ENCODE measurements at regions not wholly inside any gene's neighbourhood (a gene's known extent, or its start where the extent isn't known, plus 50 kb on each side); places are given as distances from the start of the nearest gene placed in this dataset.

DNA sequence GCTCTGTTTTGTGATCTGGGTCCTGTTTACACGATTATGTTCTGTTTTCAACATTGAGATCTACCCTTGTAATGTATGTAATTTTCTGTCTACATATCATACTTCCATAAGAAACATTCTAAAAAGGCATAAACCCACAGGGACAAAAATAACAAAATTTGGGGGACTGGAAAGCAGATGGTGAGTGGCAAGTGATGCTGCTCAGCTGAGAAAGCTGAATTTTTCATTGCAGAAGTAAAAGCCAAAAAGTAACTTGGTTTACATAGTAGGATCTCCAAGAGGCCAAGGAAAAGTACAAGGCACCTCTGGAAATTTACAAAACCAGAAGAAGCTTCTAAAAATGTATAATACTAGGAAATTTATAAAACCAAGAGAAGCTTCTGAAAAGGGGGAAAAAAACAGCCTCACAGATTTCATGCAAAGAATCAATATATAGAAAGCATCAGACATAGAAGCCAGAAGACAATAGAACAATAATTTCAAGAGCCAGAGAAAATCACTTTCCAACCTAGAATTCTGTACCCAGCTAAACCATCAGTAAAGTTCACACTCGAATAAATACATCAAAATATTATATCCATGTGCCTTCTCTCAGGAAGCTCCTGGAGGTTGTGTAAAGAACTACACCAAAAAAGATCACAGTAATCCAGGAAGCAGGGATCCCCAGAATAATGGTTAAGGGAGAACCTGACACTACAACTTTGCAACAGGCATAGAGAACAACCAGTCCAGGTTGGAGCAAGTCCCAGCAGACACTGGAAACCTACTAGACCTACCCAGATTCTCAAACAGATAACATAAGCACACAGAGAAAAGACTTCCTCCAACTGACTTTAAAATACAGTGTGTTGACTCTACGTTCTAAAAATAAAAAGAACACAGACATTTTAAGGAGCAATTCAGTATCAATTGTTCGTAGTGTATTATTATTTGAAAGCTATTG is 401.7 kb upstream of the HS6ST1 start:
- DNase-seq (ENCODE audit: low read depth): no peak

DNA sequence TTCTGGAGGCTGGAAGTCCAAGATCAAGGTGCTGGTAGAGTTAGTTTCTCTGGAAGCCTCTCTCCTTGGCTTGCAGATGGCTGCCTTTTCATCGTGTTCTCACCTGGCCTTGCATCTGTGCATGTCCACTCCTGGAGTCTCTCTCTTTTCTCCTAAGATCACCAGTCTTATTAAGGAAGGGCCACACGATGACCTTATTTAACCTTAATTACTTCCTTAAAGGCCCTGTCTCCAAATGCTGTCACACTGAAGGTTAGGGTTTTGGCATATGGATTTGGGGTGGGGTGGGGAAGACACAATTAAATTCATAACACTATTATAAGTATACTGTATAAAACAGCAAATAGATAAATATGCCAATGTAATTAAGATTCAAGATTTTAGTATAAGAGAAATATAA is 402.4 kb upstream of the HS6ST1 start:
- DNase-seq (ENCODE audit: low read depth): no peak

DNA sequence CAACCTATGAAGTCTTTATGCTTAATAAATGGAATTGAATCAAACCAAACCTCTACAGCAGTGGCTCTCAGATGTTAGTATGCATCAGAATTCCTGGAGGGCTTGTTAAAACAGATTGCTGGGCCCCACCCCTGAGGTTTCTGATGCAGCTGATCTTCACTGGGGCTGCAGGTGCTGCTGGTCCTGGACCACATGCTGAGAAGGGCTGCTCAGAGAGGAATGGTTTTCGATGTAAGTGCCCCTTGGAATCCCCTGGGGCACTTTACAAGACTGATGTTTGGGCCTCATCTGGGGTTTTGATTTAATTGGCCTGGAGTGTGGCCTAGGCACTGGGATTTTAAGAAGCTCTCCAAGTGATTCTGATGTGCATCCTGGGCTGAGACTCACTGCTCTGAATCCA is 403.8 kb upstream of the HS6ST1 start:
- DNase-seq (ENCODE audit: low read depth): no peak

DNA sequence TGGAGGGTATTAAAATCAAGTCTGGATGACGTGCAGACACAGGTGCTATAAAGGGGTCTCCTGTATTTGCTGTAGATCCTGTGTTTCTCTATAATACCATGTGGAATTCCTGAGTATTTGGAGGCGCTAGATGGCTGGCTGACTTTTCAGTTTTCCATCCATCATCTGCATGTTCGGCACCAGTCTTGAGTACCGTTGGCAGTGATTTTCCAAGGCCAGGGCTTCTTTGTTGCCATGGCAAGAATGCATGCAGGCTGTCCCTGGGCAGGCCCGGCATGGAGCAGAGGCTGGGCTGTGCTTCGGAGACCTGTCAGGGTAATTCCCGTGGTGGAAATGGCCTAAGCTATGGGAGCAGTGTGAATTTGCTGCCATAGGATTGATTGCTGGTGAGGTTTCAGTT is 405.9 kb upstream of the HS6ST1 start:
- DNase-seq (ENCODE audit: low read depth): no peak

DNA sequence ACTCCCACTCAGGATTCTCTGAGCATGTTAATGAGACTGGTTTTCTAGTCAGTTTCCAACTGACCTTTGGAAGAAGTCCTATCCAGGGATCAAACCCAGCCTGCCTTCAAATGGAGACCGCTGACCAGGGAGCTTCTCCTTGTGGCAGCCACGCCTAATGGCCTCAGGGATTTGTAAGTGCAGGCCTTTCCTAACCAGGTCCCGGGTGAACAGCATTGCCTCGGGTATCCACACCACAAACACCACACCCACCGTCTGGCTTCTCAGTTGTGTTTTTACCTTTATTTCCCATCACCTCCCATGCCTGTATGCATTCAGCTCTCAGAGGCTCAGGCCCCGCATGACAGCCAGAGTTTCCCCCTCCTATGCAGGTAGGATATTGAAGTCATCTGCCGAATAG is 406.3 kb upstream of the HS6ST1 start:
- no peak for DNase-seq (ENCODE audit: low read depth)

DNA sequence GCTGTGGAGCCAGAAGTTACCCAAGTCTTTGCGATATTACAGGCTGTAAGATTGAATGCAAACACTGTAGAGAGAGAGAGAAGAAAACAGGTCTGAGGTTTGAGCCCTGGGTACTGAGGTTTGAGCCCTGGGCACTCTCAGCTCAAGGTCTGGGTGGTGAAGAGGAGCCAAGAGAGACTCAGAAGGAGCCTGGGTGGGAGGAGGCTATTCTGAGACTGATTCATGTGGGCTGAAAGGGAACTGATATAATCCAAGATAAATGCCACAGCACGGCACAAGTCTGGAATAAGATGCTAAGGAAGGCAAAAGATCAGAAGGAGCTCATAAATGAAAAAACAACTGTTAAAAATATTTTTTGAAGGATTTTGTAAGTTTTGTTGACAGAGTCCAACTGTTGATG is 407.6 kb upstream of the HS6ST1 start:
- DNase-seq (ENCODE audit: low read depth): no peak

DNA sequence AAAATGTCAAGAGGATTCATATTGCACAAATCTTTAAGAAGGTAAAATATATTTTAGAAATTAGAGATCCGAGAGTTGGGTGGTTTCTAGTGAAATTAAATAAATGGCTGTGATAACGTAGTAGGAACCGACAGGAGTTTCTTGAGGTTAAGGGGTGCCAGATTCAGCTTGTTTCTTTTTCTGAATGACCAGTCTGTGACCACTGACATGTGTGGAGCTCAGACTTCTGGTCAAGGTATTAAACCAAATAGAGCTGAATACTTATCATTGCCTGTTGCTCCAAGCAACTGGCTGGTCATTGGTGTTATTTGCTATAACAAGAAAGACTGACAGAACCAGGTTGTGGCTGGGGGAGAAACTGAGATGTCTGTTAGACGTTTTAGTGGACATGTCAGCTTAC is 408.2 kb upstream of the HS6ST1 start:
- no peak for DNase-seq (ENCODE audit: low read depth)

DNA sequence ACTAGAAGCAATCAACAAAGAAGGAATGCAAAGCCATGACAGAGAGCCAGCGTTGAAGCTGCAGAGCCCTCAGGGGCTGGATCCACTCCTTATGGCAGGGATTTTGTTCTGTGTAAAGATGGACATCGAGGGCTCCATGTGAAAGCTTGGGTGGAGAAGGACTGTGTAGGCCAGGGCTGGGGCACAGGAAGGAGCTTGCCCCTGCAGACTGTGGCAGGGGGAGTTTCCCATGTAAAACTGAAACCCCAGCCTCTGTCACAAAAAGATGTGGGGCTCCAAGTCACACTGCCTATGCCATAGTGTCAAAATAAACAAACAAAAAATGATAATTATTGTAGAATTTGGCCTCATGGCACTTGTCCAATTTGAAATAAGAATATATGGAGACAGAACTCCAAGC is 408.7 kb upstream of the HS6ST1 start:
- no peak for DNase-seq (ENCODE audit: low read depth)

DNA sequence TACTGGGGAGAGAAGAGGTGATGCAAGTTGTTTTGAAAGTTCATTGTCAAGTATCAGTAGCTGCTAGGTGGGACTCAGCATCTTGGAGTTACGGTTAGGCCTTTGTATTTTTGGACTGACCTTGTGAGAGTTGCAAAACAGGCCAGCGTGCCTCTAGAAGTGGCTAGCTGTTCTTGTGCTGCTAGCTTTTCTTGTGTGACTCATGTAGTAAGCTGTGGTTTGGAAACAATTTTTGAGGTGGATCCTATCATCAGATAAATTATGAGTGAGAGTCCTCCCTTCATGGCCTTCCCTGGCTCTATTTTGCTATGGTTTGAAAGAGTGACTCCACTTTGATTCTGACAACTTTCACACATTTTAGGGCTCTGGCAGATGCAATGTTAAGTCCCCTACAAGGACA is 409.2 kb upstream of the HS6ST1 start:
- DNase-seq (ENCODE audit: low read depth): peak; percentile 68

DNA sequence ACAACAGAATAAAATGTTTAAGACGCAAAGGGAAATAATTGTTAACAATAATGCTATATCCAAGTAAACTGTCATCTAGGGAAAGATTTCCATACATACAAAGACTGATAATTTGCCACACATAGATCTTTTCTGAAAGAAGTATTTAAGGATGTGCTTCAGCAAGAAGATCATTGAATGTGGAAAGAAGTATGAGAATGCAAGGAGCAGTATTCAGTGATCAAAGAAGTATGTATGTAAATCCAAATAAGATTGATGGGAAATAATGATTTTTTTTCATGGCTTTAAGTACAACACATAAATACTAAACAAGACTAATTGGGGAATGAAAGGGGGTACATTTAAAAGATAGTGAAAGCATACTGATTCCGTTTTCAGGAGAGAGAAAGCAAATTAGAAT is 410.4 kb upstream of the HS6ST1 start:
- DNase-seq (ENCODE audit: low read depth): no peak

DNA sequence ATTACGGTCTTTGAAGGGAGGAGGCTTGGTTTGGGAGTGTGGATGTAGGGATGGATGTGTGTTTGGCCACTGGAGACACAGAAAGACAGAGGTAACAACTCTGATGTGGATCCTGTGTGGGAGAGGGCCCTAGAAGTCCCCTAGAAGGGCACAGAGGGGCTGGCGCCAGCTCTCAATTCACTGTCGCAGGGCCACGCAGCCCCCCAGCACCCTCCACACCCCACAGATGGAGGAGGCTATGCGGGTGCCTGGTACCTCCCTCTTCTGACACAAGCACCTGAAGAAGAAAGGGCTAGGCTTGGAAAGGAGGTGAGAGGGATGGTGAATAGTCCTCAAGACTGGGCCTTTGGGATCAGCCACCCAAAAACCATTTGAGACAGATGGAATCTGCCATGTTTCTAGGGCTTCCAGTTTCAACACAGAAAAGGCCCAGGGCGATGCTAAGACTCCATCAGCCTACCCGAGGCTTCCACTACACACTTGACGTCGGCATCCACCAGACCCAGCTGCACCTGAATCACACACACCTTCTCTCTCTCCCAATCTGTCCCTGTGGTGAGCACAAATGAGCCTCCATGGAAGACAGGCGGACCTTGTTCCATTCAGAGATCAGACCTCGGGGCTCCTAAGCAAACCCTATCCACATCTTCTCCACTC is 413.5 kb upstream of the HS6ST1 start:
- no peak for DNase-seq (ENCODE audit: low read depth)

DNA sequence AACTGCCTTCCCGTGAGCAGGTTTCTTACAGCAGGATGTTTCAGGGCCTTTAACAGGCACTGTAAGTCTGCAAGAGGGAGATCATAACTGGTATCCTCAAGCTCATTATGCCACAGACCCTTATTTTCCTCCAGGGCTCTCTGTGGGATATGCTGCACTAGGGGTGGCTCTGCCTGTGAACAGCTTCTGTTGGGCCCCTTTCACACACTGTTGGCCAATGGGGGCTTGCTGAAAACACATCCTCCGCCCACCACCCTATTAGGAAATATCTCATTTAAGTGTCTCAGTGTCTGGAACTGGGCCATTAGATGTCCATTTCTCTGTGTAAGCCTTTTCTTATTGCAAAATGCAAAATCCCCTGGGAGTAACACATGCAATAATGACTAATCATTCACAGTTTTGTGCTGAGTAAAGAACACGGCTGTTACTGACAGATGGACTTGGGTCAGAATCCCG is 414.3 kb upstream of the HS6ST1 start:
- DNase-seq (ENCODE audit: low read depth): peak; percentile 19

DNA sequence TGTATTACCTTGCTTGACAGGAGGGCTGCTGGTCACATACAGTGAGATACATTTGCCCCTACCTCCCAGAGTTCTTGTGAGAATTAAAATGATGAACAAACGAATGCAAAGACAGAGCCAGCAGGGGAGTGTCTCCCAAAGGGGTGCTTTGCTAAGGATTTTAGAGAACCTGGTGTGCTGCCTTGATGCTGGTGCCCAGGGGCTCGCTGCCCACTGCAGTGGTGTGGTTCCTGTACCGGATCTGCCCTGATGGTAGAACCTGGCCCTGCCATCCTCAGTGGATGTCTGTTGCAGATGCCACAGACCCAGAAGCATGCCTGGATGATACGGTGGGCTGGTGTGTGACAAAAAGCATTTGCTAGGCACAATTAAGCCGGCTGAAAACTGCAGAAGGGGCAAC is 414.8 kb upstream of the HS6ST1 start:
- no peak for DNase-seq (ENCODE audit: low read depth)

DNA sequence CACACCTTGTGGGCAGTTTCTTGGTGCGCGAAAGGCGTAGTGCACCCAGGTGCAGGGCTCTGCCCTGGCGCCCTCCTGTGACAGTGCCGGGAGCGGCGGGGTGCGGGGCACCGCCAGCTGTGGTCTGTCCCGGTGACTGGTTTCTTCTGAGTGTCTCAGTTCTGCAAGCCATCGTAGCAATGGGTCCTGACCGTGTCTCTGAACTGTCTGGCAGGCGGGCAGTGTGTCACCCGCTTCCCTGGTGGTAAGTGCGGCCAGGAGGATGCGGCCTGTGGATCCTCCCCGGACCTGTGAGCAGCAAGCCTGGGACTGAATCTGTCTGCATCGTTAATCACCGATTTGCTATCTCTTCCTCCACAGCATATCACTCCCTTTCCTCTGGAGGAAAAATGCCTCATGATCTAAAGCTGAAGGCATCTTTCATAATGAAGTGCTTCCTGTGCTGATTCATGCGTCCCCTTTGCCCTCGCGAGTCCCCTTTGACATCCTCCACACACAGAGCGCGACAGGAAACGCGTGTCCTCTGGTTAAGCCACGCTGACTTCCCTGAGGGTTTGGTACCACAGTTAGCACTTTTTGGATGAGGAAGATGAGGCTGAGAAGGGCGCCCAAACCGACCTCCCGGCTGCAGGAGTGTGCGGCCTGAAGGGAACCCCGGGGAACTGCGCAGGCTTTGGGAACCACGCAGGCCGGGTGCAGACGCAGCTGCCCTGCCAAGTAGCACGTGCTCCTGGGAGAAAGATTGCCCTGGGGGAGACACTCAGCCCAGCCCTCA is 416.0 kb upstream of the HS6ST1 start:
- DNase-seq (ENCODE audit: low read depth): peak; percentile 46

DNA sequence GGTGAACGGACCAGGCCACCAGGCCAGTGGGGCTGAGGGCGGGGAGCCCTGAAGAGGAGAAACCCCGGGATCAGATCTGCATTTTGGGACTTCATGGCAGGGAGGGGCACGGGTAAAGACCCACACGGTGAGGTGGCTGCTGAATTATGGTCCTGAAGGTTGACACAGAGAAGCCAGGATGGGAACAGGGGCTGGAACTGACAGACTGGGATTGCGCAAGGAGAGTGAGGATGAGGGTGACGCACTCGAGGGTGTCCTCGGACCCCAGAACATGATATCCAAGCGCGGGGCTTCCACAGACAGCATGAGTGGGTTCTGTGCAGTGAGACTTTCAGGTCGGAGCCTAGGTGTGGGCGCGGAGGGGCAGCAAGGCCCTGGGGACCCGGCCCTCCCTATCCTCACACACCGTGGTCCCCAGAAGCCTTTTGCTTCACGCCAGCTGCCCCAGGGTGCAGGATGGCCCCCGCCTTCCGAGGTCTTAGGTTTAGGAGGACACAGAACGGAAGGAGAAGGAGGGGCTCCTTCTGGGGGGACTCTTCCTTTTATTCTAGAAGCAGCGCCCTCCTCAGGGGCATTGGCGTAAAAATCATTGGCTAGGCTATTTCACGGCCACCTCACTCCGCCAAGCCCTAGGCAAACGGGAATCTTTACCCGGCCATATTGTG is 416.8 kb upstream of the HS6ST1 start:
- no peak for DNase-seq (ENCODE audit: low read depth)

DNA sequence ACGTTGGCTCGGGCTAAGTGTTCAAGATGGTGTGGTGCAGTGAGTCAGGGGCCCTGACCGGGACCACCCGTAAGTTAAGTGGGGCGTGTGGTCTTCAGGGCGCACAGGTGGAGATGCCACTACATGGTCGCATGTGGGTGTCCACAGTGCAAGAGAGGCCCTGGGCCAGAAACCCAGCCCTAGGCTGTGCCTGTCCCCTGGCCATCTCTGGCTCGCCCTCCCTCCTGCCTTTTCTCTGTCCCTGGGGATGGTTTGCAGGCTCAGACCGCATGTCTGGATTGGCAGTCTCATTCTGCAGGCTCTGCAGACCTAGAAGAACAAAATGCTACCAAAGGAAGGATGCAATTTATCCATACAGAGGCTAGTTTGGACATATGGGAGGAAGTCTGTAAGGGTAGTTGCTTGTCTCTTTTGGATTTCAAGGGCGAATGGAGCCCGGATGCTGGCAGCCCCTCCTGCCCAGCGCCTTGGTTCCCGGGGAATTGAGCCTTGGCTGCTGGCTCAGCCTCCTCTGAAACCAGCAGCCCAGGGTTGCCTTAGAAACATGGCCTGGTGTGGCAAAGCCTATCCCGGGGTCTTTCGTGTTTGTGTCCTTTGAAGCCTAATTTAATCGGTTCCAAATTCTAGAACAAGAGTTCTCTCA is 417.5 kb upstream of the HS6ST1 start:
- DNase-seq (ENCODE audit: low read depth): no peak

DNA sequence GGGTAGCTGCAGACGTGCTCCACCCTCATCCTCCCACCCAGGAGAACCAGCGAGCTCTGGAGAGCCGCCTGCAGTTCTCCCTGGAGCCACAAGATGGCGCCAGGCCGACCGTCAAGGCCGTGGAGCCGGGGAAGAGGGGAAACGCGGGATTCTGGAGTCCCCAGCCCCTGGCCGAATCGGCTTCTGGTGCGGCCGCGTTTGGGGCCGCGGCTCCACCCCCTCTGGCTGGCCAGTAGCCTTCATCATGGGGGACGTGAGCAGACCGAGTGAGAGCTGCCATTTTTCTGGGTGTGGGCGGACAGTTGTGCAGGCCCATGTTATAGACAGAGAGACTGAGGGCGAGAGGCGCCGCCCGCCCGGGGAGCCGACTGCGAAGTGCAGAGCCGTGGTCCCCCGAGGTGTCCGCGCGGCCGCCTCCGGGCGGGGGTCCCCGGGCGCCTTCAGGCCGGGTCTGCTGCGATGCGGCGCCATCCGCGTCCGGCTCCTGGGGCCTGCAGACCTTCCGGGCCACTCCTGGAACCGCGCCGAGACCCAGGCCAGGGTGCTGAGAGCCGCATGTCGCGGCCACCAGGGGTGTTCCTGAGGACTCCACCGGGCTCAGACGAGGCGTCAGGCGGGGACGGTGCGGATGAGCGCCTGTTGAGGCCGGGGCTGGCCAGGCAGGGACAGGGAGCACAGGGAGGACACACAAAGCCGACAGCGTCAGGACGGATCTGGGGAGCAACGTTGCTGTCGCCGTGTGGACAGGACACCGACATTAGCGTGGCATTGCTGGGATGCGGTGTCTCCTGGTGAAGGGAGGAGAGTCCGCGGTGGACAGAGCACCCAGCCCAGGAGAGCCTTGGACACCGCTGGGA is 418.2 kb upstream of the HS6ST1 start:
- peak; percentile 42 for DNase-seq (ENCODE audit: low read depth)

DNA sequence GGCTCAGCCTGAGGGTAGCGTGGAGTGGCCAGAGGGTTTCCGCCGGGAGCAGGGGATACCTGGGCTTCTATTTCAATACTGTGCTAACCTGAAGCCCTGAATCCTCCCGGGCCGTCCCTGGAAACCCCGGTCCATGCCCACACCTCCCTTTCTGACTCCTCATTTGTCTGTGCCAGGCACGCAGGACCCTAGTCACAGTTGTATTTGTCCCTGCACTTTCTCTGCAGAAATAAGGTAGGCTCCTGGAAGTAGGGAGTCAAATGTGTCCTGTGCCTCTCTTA is 418.8 kb upstream of the HS6ST1 start:
- no peak for DNase-seq (ENCODE audit: low read depth)

DNA sequence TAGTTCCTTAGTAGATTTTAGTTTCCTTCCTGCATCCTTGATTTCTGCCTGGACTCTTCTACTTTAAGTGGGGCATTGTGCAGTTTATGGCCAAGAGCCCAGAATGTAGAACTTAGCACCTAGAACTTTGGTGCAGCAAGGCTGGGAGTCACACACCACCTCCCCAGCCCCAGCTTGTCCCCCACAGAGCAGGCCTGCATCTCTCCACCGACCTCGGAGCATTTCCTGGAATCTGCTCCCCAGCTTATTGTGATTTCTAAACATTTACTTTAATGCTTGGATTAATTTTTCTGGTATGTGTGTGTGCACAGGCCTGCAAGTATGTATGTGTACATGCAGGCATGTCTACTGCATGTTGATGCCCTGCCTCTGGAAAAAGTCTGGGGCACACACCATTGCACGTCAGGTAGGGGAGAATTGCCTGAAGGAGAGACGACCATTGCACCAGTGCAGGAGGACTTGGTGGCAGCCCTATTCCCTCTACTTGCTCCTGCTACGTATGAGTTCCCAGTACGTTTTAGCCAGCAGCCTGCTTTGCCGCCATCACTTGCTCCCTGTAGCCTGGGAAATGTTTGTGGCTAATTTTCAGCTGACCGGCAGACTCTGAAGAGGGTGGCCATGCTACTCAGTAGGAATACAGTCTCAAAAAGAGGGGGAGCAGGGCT is 419.9 kb upstream of the HS6ST1 start:
- no peak for DNase-seq (ENCODE audit: low read depth)

DNA sequence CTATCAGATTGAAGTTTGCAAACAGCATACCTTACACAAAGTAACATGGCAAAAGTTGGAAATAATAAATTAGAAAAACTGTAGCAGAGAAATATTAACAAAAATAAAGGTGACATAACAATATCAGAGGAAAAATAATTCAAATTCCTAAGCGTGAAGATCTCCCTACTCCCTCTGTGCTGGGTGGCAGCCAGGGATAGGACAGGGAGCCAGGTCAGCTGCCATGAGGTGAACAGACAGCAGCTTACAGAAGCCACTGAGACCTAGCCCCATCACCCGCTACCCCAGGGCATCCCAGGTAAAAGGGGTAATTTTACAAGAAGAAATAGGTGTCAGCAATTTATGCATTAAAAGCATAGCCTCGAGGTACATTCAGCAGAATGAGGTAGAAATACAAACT is 423.8 kb upstream of the HS6ST1 start:
- DNase-seq (ENCODE audit: low read depth): no peak

All from RPMI7951 (cell line).